WI38 (cell line): ENCODE measurements at regions not wholly inside any gene's neighbourhood (a gene's known extent, or its start where the extent isn't known, plus 50 kb on each side); places are given as distances from the start of the nearest gene placed in this dataset.

ENCODE experiments used
- H3K4me3 ChIP-seq: 2 replicates; pipeline ENCODE4 v1.5.1; 2011; ENCODE audit warnings: low read depth, mild to moderate bottlenecking, control low read depth, low read length
- TF ChIP-seq, protein P1 (sequence below): IDR thresholded peaks from 2 replicates; pipeline ENCODE4 v1.5.1; 2012; ENCODE audit warnings: low read depth, mild to moderate bottlenecking, control low read depth, low read length

DNA sequence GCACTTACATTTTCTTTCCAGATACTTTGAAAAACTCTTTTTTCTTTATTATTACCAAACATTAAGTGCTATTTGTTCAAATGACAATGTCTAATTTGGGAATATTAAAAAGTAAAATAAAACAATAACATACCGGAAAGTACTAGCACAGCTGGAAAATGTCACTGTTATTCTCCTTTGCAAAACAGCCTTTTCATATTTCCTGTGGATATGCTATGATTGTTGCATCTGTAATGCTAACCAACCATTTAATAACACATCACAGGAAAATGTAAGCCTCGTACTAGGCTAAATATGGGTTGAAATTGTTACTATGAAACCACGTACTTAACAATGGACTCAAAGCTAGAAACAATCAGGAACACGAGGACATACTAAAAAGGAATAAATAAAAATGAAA, 298.1 kb downstream of the CBLN2 start:
- TF ChIP-seq, protein P1, sequence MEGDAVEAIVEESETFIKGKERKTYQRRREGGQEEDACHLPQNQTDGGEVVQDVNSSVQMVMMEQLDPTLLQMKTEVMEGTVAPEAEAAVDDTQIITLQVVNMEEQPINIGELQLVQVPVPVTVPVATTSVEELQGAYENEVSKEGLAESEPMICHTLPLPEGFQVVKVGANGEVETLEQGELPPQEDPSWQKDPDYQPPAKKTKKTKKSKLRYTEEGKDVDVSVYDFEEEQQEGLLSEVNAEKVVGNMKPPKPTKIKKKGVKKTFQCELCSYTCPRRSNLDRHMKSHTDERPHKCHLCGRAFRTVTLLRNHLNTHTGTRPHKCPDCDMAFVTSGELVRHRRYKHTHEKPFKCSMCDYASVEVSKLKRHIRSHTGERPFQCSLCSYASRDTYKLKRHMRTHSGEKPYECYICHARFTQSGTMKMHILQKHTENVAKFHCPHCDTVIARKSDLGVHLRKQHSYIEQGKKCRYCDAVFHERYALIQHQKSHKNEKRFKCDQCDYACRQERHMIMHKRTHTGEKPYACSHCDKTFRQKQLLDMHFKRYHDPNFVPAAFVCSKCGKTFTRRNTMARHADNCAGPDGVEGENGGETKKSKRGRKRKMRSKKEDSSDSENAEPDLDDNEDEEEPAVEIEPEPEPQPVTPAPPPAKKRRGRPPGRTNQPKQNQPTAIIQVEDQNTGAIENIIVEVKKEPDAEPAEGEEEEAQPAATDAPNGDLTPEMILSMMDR, result no peak
- no peak overlapping the region for H3K4me3 ChIP-seq

DNA sequence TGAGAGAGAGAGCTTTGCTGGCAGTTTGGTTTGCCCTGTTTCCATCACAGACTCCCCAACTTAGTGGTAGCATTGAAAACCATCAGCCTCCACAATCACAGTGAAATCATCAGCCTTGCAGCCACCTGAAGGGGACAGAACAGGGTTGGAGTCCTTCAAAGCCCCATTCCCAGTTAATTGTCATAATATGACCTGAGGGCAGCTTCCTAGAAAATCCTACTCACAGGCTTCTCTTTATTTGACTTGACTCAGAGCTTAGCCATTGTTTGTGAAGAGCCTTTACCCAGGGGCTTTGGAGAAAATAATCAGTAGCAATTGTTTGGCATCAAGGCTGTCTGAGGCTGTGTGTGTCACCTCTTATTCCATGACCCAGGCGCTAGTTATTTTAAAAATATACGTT, 308.7 kb downstream of the CBLN2 start:
- TF ChIP-seq, protein P1, result no peak
- H3K4me3 ChIP-seq, result no peak overlapping the region

- TF ChIP-seq, protein P1, result no peak
Observed at GRCh38 chr18:72233106-72233505, 311.0 kb downstream of the CBLN2 start.

GRCh38 chr18:72232644-72233043, 311.5 kb downstream of the CBLN2 start:
- H3K4me3 ChIP-seq, result no peak overlapping the region
- TF ChIP-seq, protein P1, result no peak

More at GRCh38 chr18:72233106-72233505, 311.0 kb downstream of the CBLN2 start:
- no peak overlapping the region for H3K4me3 ChIP-seq

GRCh38 chr18:72225958-72226357, 318.2 kb downstream of the CBLN2 start:
- no peak overlapping the region for H3K4me3 ChIP-seq
- TF ChIP-seq, protein P1, result no peak

DNA sequence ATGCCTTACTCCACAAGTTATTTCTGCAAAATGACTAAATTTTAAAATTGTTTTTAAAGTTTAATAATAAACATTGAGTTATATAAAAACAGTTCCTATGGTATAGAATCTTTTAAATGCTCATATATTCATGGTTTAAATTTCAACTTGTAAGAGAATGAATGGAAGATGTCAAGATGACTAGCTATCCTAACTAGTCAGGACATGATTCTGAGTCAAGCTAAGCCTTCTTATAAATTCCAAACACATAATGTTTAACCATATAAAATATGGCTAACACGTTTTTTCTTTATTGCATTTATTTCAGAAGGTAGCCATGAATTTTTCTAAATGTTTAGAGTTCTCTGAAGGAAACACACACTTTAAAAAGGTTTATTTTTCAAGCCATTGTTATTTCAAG, 320.4 kb downstream of the CBLN2 start:
- TF ChIP-seq, protein P1, result no peak
- no peak overlapping the region for H3K4me3 ChIP-seq

- H3K4me3 ChIP-seq, result no peak overlapping the region
- TF ChIP-seq, protein P1, result no peak
Observed at GRCh38 chr18:72208920-72209676, 335.0 kb downstream of the CBLN2 start.
